Activated T-helper 1 cell treated with Interleukin-2 at 50 U/mL for 16 hours (primary cell): ENCODE measurements at regions not wholly inside any gene's neighbourhood (a gene's known extent, or its start where the extent isn't known, plus 50 kb on each side); places are given as distances from the start of the nearest gene placed in this dataset.

Experiments
- DNase-seq: peaks from one replicate; pipeline ENCODE4 v3.0.0-alpha.2; 2020; ENCODE audit warnings: low read depth

GRCh38 chr7:16978358-16979244 lies 96.8 kb upstream of the AGR3 start:
- no peak for DNase-seq

- no peak for DNase-seq
Measured at GRCh38 chr7:16980539-16980938, 98.8 kb upstream of the AGR3 start.

GRCh38 chr7:16982640-16983350 lies 101.0 kb upstream of the AGR3 start:
- DNase-seq = no peak

- DNase-seq = no peak
Measured at GRCh38 chr7:16984375-16984774, 102.6 kb upstream of the AGR3 start.

- DNase-seq = no peak
Measured at GRCh38 chr7:16985621-16986020, 103.8 kb upstream of the AGR3 start.

GRCh38 chr7:16986755-16987154 lies 105.0 kb upstream of the AGR3 start:
- no peak for DNase-seq

GRCh38 chr7:16989811-16990413 lies 108.1 kb upstream of the AGR3 start:
- no peak for DNase-seq

GRCh38 chr7:16991551-16991950 lies 109.8 kb upstream of the AGR3 start:
- DNase-seq = no peak

GRCh38 chr7:16993543-16993942 lies 111.8 kb upstream of the AGR3 start:
- DNase-seq = no peak

- no peak for DNase-seq
Measured at GRCh38 chr7:16998481-16999051, 116.8 kb upstream of the AGR3 start.

GRCh38 chr7:16999541-17000267 lies 117.9 kb upstream of the AGR3 start:
- no peak for DNase-seq

- DNase-seq = no peak
Measured at GRCh38 chr7:17005271-17005670, 123.5 kb upstream of the AGR3 start.

GRCh38 chr7:17007841-17008240 lies 126.1 kb upstream of the AGR3 start:
- DNase-seq = no peak

- DNase-seq = no peak
Measured at GRCh38 chr7:17009007-17009719, 127.4 kb upstream of the AGR3 start.

- no peak for DNase-seq
Measured at GRCh38 chr7:17009933-17010332, 128.2 kb upstream of the AGR3 start.

- DNase-seq = no peak
Measured at GRCh38 chr7:17010637-17011300, 129.0 kb upstream of the AGR3 start.

- no peak for DNase-seq
Measured at GRCh38 chr7:17013204-17013603, 131.4 kb upstream of the AGR3 start.

- DNase-seq = no peak
Measured at GRCh38 chr7:17014686-17015085, 132.9 kb upstream of the AGR3 start.

- DNase-seq = no peak
Measured at GRCh38 chr7:17015598-17016031, 133.8 kb upstream of the AGR3 start.

- DNase-seq = no peak
Measured at GRCh38 chr7:17016402-17017010, 134.7 kb upstream of the AGR3 start.
